OCI-M2 (cell line): ENCODE measurements at regions not wholly inside any gene's neighbourhood (a gene's known extent, or its start where the extent isn't known, plus 50 kb on each side); places are given as distances from the start of the nearest gene placed in this dataset.
"Not testable (repeated sequence)": the region's sequence is repeated elsewhere in the genome, so short reads cannot be mapped to it uniquely, and the experiment has no call there.

ENCODE experiments used
- DNase-seq: peaks from one replicate; lab custom pipeline; 2025; ENCODE audit not compliant: unreplicated experiment; lab: John Stamatoyannopoulos, UW

DNA sequence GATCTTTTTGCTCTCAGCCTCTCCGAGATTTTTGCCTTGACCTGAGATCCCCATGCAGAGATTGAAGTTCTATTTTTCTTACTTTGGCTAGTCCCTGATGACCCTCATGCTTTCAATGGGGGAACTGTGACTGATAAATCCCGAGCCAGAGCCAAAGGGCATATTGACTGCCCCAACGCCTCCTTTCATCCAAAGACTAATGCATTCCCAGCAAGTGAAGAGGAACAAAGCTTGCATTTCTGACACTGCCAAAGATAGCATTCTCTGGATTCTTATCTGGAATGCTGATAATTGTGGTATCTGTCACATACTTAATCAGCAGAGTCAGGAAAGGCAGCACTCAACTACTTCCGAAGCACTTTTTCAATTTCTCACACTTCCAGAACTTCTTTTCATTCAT lies 152.3 kb upstream of the EGLN3 start:
- DNase-seq = no peak

DNA sequence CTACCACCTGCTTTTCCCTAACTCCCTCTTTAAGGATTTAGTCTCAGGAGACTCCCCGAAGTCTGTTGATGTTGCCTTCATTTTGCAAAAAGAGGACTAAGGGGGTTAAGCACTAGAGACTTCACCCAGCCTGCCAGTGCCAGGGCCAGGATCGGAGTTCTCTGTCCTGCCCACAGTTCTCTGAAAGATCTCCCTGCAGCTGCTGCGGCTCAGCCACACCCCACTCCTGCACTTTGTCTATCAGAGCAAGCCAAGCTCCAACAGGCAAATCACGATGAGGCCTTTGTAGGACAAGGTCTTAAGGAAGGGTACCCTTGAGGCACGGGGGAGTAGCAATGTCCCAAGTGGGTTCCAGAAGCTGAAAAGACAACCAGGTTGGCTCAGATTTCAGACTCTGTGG lies 148.8 kb upstream of the EGLN3 start:
- no peak for DNase-seq

DNA sequence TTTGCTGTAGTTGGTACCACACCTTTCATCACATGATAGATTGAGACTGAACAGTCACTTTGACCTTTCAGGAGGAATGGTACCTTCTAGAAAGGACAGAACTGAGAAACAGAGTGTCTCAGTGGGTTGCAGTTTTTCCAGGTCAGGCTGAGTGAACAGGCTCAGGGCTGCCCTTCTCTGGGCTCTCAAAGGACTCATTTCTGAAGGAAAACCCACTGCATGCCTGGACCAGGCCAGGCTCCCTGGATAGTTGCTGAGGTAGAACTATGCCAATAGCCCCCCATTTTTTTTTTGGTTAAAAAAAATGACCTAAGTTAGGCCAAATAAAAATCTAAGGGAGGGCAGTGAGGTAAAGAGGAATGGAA lies 148.1 kb upstream of the EGLN3 start:
- DNase-seq = no peak

DNA sequence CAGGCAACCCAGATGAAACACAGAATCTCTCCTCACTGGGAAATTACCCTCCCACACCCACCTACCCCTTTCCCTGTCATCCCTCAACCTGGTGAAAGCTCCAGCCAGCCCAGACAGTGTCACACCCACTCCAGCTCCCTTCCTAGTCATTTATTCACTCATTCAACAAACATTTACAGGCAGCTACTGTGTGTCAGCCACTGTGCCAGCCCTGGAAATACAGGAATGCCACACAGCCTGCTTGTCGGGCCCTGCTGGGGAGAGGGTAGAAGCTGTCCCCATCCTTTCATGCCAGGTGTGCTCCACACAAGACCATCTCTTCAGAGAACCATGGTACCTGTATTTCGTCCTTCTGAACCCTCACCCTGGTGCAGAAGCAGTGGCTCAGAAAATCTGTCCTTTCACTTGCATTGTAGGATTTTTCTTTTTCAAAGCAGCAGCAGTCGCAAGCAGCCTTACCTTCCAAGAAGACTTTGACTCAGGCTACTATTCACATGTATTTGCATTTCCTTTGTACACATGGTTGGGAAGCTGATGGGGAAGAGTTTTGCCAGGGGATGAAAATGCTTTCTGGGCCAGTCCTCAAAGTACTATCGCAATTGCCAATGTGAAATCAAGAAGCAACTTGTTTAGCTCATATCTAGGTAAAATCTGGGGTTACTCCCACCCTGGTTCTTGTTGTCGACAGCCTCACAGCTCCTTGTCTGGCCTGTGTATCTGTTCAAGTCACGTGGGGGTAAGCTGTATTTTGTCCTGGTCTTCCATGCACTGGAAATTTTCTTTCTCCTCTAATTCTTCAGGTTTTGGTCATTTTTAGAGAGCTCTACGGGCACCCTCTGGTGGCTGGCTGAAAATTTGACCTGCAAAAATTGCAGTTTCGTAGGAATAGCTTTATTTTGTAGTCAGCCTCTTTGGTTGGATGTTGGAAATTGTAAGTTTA lies 147.4 kb upstream of the EGLN3 start:
- peak; percentile 11 for DNase-seq

DNA sequence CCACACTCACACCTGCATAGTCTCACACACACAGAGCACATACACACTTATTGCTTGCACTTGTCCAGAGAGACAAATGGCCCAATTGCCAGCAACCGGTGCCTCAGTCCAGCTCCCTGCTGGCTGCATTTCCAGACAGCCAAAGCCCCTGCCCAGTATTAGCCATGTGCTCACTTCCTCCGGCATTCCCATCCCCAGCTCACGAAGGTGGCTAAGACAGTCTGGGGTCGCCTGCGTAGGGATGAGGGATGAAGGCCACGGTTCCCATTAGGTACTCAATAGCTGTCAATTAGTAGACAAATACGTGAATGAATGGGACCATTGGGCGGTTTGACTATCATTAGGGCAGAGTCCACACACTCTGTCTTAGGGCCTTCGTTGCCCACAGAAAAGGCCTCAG lies 146.8 kb upstream of the EGLN3 start:
- no peak for DNase-seq

DNA sequence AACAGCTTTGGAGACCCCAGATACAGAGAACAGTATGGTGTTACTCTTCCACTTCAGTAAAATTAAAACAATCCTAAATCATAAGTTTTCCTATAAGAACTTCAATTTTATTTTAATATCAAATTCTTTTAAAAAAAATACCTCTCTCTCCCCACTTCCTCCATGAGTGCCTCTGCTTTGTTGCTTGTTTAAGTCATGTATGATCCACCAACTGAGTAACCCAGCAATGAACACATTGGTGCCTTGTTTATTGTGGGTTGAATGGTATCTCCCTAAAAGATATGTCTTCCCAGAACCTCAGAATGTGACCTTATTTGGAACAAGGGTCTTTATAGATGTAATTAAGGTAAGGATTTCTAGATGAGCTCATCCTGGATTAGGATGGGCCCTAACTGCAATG lies 143.5 kb upstream of the EGLN3 start:
- DNase-seq = no peak

DNA sequence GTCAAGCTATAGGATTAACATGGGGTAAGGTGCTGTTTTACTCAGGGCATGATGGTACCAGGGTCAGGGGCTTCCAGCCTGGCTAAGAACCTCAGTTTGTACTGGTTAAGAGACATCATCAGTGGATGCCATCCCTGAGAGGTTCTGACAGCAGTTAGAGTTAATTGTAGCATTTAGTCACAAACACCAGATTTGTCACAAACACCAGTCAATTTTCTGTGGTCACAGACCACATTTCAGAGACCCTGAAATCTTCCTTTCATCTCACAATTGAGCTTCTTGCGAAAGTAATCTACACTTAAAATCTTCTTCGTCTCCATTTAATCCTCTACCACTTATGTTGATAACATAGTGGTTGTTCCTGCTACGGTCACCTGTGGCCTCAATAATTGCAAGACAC lies 143.0 kb upstream of the EGLN3 start:
- no peak for DNase-seq

DNA sequence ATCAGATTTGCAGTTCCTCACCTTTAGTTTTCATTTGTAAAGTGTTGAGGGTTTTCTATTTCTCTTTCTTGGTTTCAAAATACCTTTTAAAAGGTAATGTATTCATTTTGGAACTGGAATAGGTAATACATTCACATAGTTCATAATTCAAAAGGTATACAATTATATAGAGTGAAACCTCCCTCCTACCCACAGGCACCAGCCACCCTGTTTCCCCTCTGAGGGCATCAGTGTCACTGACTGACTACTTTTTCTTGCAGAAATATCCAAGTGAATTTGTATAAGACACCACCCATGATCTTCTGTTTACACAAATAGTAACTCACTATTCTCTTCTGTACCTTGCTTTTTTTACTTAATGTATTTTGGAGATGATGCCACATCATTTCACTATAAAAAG lies 139.6 kb upstream of the EGLN3 start:
- no peak for DNase-seq

DNA sequence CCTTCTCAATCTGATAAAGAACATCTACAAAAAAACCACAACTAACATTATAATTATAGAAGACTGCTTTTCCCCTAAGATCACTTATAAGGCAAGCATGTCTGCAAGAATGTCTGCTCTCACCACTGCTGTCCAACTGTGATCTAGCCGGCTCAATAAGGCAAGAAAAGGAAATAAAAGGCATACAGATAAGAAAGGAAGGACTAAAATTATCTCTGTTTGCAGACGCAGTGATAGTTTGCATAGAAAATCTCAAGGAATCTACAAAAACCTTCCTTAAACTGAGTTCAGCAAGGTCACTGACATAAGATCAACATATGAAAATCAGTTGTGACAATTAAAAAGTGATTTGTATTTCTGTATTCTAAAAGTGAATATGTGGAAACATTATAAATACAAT lies 138.0 kb upstream of the EGLN3 start:
- no peak for DNase-seq

DNA sequence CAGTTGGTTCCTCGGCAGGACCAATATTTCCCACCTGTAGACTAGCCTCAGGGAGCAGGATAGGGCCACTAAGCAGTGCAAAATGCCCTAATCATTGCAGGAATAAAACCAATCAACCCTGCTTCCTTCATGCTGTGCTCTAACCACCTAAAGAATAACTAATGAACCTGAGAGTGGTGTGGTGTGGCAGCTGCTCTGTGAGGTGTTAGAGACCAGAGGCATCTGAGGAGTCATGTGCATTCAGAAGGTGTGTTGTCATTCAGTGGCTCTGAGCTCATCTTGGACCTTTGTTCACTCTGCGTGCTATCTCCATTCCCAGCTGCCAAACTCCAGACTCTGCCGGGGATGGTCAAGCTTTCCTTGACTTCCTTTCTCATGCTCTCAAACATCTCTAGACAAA lies 136.7 kb upstream of the EGLN3 start:
- no peak for DNase-seq

DNA sequence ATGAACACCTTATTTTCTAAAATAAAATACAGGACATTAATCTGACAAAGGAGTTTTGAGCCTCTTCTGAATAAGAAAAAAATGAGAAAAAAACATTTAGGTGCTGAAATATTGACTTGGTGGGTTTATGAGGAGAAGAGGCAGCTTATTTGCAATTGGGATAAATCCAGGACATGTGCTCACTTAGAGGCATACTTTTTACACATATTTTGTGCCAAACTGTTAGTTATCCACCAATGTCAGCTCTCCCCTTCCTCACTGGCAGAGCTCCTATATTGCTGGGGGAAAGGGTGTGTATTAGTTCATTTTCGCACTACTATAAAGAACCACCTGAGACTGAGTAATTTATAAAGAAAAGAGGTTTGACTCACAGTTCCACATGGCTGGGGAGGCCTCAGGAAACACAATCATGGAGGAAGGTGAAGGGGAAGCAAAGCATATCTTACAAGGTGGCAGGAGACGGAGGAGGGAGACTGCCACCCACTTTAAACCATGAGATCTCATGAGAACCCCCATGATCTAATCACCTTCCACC lies 135.4 kb upstream of the EGLN3 start:
- DNase-seq = no peak

DNA sequence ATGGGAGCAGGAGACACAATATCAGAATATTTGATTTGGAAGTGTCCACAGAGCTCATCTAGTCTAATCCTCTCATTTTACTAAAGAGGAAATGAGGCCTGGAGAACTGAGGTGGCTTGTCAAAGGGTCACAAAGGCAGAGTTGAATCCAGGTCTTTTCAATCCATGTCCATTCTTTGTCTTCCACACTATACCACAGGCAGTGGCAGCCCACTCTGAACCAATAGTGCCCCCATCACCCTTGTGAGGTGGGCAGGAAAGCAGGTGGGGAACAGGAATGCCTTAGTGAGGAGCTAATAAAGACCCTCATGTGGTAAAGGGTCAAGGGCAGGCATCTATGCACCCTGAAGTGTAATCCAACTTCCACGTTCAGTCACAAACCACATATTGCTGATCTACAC lies 134.8 kb upstream of the EGLN3 start:
- DNase-seq = no peak

DNA sequence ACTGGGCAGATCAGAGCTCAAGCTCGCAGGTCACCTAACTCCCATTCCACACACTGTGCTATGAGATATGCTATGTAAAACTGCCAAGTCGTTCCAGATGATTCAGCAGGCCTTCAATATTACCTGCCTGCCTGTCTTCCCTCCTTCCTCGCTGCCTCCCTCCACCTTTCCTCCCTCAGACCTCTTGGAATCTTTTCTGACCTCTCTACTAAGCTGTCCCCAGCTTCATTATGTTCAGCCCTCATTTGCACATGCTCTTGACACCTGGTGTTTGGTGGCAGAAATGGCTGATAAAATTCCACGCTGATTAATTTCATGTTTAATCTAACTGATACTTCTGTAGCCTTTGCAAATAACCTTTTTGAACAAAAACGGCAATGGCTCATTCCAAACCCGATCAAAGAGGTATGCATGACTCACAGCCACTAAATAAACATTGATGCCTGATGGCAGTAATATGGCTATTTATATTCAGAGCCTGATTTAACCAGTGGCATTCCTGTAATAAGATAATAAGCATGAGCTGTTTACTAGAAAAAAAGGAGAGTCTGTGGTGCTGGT lies 130.8 kb upstream of the EGLN3 start:
- DNase-seq = no peak

DNA sequence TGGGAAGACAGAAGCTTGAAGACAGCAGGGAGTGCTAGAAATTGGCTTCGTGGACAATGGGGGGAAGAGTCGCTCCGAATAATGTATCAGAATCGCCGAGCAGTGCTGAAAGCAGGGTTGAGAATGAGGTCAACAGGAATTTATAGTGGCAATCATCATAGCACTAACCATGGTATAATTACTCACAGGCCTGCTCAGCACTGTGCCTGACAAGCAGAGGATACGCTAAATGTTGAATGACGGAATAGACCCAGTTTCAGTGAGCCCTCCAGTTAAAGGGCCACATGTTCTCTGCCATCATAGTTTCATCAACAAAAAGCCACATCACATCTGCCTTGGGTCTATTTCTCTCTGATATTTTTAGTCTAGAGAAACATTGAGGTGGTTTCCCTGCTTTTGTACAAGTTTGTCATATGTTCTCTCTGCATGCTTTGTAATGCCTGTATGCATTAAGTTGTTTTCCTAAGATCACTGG lies 130.3 kb upstream of the EGLN3 start:
- no peak for DNase-seq

DNA sequence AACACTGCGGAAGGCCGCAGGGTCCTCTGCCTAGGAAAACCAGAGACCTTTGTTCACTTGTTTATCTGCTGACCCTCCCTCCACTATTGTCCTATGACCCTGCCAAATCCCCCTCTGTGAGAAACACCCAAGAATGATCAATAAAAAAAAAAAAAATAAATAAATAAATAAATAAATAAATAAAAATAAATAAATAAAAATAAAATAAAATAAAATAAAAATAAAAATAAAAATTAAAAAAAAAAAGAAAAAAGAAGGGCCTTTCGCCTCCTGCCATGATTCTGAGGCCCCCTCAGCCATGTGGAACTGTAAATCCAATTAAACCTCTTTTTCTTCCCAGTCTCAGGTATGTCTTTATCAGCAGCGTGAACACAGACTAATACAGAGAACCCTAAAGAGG lies 128.8 kb upstream of the EGLN3 start:
- DNase-seq = not testable (repeated sequence)

DNA sequence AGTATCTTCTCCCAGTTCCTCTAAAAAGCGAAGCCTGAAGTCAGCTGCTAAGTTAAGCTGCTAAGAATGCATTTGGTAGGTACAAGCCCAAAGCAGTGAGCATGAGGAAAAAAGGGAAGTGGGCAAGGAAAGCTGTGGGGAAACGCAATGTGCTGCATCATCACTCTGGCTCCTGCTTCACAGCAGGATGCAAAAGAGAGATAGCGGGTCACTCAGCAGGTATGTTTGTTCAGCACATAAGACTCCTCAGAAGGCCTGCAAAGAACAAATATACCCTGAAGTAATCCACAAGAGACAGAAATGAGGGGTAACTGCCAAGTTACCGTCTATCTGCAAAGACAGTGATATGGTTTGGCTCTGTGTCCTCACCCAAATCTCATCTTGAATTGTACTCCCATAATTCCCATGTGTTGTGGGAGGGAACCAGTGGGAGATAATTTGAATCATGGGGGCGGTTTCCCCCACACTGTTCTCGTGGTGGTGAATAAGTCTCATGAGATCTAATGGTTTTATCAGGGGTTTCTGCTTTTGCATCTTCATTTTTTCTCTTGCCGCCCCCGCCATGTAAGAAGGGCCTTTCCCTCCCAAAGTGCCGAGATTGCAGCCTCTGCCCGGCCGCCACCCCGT lies 127.4 kb upstream of the EGLN3 start:
- peak; percentile 19 for DNase-seq

DNA sequence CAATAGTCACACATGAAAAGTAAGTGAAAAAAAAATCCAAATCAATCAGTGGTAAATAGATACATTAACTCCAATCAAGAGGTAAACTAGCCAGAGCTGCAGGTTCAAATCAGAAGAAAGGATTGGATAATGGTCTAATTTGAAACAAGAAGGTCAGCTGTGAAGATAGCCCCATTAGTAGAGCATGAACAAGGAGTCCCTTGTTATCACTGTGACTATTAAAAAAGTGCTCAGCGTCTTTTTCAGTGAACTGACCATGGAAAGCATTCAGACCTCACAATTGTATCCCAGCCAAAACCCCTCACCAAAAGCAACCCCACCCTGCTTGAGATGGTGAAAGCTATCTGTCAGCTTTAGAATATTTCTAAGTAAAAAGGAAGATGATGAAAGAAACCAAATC lies 125.0 kb upstream of the EGLN3 start:
- no peak for DNase-seq

DNA sequence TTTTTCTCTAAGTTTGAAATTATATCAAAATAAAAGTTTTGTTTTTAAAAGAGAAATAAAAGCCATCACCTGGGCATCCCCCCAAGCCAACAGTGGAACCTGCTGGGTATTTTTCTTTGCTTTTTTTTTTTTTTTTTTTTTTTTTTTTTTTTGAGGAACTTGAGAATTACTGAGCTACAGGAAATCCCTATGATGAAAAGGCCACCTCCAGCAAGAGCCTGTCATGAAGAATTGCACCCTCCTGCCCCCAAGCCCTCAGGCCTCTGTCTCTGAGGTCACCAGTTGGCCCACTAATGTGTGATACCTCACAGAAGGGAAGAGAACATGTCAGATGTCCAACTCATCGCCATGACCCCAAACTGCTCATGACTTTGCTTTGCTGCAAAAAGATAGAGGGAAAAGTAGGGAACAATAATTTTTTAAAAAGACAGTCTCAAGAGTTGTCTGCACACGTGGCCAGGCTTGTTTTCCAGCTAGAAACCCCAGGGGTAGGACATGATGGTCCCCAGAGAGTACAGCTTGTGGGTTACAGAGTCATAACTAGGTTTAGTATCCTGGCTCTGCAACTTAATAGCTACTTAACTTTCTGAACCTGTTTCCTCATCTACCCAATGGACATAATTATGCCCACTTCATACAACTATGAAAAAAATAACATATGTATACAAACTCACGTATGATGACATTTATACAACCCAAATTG lies 124.3 kb upstream of the EGLN3 start:
- no peak for DNase-seq

DNA sequence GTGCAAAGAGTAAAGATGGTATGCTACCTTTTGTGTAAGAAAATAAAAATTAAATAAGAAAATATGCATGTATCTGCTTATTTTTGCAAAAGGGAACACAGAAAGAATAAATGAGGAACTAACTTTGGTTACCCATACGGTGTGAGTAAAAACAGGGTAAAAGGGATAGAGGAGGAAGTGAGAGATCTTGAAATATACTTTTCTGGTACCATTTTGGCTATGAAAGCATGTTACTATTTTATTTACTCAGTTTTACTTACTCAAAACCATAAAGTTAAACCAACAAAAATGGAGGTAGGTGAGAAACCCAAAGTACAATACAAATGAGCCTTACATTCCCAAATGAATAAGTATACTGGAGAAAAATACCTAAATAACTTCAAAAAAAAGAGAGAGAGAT lies 122.0 kb upstream of the EGLN3 start:
- no peak for DNase-seq

DNA sequence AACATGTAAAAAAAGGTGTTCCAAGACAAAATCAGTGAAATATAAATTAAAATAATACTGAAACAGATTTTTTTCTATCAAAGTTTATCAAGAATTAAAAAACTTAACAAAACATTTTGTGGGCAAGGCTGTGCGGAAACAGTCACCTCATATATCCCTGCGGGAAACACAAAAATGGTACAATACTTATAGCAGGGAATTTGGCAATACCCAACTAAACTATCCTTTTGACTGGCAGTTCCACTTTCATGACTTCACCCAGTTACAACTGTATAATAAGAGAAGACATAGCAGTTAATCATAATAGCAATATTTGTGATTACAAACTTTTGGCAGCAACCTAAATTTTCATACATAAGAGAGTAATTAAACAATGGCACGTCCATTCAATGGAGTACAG lies 121.5 kb upstream of the EGLN3 start:
- DNase-seq = no peak

DNA sequence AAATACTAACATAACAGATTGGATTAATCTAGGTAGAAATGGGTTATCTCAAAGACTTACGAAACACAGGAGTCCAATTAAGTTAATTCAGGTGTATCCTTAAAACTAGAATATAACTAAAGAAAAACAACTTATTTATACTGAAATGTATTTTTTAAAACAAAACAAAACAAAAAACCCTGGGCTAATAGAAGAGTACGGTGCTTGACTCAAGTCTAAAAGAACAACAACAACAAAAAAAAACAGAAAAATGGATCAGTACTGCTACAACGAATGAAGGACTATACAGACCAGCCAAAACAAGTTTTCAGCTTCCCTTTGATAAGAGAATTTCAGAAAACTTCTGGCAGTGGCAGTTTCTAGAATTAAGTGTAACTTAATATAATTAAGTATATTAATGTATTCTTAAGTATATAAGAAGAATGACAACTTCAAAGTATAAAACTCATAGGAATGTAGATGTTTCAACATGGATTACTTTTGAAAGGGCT lies 120.1 kb upstream of the EGLN3 start:
- DNase-seq = no peak
